Activated T-helper 1 cell treated with Interleukin-2 at 50 U/mL for 16 hours (primary cell): ENCODE measurements at regions not wholly inside any gene's neighbourhood (a gene's known extent, or its start where the extent isn't known, plus 50 kb on each side); places are given as distances from the start of the nearest gene placed in this dataset.
"Not testable (repeated sequence)": the region's sequence is repeated elsewhere in the genome, so short reads cannot be mapped to it uniquely, and the experiment has no call there.

ENCODE experiments used
- DNase-seq: peaks from one replicate; pipeline ENCODE4 v3.0.0-alpha.2; 2020; ENCODE audit warnings: low read depth

DNA sequence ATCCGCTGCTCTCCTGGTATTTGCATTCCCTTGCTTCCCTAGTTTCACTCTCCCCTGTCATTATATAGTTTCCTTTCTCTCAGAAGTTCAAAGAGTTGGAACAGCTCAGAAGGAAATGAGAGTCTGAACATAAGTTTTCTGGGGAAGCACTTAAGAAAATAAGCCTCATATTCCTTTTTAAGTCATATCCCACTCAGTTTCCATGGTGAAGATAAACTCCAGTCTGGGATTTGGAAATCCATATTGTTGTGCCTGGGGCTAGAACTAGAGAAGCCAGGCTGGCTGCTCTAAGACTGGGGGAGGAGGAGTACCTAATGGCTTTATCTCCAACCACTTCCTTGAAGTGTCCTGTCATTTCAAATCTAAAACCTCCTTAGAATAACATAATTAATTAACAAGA, 134.2 kb upstream of the ALCAM start:
- no peak for DNase-seq

DNA sequence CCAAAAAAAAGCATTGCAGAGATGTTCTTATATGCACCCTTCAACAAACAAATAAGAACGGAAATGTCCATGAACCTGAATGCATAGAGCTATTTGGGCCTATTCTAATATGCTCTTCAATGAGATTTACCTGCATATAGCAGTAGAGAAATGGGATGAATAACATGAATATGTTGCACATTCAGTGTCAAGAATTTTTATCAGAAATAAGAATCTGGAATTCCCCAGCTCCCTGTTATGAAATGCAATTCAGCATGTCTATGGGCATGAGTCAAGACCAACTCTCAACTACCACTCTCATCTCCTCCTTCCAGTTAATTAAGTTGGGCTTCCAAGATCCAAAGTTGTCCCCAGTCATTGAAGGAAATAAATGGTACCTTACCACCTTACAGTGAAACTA, 133.7 kb upstream of the ALCAM start:
- DNase-seq: no peak

DNA sequence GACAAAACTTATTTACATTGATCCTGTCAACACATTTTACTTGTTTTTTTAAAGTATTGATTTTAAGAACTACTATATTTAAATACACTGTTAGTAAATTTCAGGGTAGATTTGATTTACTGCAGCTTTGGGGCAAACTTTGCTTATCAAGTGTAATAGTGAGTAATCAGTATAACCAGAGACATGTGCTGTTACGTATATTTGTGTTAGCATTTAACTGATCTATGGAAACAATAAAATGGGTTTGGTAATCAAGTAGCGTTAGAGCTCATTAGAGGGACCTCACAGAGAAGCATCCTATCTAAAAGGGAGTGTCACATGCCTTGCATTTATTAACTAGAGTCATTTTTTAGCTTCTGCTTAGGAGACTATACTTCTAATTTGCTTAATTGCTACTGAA, 131.5 kb upstream of the ALCAM start:
- DNase-seq: no peak

DNA sequence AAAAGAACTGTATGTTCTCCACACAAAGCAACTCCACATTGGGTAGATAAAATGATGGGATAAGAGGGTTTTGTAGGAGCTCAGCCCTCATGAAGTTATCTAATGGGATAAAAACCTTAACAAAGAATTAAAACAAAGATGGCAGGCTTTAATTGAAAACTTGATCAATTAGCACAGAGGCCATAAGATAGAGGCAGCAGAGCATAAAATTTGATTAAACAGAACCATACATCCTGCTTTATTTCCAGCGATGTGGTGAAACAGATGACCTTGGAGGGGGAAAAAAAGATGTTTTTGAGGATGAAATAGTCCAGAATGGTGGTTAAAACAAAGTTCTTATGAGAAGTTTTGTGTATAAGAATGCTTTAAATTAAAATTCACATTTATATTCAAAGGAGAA, 130.9 kb upstream of the ALCAM start:
- no peak for DNase-seq

DNA sequence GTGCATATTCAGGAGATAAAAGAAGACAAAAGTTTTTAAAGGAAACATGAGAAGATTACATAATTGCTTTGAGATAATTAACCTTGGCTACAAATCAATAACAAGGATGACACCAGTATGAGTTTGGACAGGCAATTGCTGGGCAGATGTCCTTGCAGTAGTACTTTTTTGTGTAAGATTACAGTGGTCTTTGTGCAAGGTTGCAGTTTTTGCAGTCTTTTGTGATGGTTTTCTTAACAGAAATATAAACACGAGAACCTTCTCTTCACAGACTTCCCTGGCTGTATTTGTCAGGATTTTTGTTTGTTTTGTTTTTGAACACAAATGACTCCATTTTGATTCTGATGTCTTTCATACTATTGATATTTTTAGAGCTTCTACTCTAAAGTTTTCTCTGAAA, 128.3 kb upstream of the ALCAM start:
- no peak for DNase-seq

DNA sequence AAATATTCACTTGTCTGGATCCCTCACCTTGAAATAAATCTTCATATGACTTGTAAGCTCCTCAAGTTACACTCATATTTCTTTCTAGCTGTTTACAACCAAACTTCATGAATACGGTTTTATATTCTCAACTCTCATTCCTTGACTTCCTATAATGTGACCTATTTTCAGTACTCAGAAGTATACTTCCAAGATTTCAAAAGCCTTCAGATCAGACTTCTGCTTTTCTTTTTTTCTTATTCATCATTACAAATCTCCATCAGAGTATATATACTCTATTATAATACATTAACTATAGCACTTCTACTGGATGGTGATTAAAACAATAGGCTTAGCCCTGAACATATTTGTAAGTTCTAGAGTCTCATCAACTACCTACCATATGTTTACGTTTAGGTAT, 123.6 kb upstream of the ALCAM start:
- no peak for DNase-seq

GRCh38 chr3:105246536-105246935, 120.2 kb upstream of the ALCAM start:
- DNase-seq: no peak

GRCh38 chr3:105253225-105253624, 113.5 kb upstream of the ALCAM start:
- no peak for DNase-seq

- DNase-seq: no peak
Measured at GRCh38 chr3:105254154-105254553, 112.6 kb upstream of the ALCAM start.

DNA sequence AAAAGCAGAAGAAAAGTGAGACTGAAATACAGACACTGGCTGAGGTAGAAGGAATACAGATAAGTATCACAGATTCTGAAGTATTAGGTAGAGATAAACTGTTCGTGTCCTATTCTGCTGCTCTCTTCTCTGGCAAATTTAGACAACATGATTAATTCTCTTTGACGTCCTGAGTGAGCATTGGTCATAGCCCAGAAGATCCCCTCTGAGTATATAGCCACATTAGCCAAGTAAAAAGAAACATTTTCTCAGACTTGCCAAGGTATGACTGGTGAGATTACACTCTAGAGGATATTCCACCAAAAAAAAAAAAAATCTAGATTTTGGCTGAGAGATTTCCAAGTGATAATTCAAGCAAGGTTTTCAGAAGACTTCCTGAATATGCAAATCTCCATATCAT, 111.4 kb upstream of the ALCAM start:
- DNase-seq: no peak

DNA sequence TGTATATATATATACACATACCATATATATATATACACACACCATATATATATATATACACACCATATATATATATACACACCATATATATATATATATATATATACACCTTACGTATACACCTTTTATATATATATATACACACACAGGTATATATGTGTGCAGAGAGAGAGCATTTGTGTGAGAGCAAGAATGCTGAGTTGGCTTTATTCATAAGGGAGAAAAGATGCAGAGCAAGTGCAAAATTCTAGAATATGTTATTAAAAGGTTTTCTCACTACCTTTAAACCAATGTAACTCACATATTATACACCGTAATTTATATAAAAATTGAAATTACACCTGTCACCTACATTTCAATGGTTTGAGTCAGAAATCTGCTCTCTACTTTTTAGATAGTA, 107.2 kb upstream of the ALCAM start:
- DNase-seq: no peak

GRCh38 chr3:105260385-105260784, 106.3 kb upstream of the ALCAM start:
- no peak for DNase-seq

DNA sequence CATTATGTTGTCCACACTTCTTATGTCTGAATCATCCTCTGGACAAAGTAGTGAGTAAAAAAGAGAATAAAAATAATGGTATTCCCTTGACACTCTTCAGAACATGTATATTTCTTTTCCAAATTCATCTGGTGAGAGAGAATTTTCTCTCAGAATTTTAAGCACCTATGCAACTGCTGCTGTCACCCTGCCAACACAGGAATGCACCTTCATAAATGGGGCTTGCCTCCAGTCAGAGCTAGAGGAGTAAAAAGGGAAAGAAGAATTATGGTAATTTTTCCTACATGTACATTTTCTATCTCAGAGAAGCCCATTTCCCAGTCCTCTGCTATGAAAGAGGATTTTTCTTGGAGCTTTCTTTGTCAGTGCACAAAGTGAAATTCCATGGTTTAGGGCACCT, 92.2 kb upstream of the ALCAM start:
- no peak for DNase-seq

- no peak for DNase-seq
Measured at GRCh38 chr3:105274958-105275357, 91.8 kb upstream of the ALCAM start.

GRCh38 chr3:105277656-105278055, 89.1 kb upstream of the ALCAM start:
- no peak for DNase-seq

- no peak for DNase-seq
Measured at GRCh38 chr3:105278688-105279087, 88.0 kb upstream of the ALCAM start.

- no peak for DNase-seq
Measured at GRCh38 chr3:105281989-105282388, 84.7 kb upstream of the ALCAM start.

DNA sequence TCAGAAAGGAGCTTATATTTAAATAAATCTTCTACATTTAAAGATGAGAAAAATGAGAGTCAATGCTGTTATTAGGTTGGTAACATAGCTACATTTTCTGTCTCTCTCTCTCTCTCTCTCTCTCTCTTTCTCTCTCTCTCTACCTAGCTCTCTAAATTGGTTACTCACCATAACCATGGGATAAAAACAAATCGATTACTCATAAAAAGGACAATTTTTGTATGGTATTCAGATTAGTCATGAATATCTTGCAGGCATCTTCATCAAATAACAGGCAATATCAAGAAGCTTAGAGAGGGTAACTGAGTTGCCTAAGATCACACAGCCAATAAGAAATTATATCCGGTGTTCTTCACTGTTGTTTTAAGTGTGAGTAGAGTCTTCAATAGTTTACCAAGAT, 81.8 kb upstream of the ALCAM start:
- no peak for DNase-seq

GRCh38 chr3:105285653-105286241, 81.0 kb upstream of the ALCAM start:
- no peak for DNase-seq

- DNase-seq: no peak
Measured at GRCh38 chr3:105293441-105293840, 73.3 kb upstream of the ALCAM start.

DNA sequence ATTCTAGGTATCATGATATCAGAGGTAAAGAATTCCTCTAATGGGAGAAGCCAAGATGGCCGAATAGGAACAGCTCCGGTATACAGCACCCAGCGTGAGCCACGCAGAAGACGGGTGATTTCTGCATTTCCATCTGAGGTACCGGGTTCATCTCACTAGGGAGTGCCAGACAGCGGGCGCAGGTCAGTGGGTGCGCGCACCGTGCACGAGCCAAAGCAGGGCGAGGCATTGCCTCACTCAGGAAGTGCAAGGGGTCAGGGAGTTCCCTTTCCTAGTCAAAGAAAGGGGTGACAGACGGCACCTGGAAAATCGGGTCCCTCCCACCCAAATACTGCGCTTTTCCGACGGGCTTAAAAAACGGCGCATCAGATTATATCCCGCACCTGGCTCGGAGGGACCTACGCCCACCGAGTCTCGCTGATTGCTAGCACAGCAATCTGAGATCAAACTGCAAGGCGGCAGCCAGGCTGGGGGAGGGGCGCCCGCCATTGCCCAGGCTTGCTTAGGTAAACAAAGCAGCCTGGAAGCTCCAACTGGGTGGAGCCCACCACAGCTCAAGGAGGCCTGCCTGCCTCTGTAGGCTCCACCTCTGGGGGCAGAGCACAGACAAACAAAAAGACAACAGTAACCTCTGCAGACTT, 70.4 kb upstream of the ALCAM start:
- not testable (repeated sequence) for DNase-seq

DNA sequence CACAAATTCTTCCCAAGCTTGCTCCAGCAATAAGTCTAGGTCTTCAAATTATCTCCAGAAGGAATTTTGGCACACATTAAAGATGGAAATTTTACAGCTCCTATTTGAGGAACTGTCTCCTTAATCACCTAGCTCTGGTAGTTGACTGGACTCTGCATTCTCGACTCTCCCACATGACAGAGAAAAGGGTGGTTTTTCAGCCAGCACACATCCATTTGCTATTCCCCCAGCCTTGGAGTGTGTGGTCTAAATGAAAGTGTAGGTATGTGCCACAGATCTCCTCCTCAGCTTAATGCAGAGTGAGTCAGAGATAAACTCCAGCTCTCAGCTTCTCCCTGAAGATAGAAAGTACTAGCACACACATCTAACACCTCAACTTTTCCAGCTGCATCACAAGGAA, 62.2 kb upstream of the ALCAM start:
- DNase-seq: no peak

DNA sequence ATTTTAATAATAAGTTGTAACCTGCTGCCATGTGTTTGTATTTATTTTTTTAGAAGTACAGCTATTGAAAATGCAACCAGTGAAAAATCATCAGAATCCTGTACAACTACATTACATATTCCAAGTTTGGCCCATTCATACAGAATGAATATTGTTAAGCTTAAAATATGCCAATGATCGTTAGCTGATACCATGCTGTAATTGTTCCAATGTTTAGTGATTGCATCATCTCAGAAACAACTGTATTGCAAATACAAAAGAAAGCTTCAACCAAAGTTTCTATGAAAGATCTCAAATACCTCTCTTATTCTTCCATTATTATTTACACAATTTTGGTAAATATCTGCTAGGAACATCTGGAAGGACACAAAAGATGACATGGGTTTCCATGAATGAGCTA, 51.6 kb upstream of the ALCAM start:
- no peak for DNase-seq

- no peak for DNase-seq
Measured at GRCh38 chr3:105315815-105316214, 50.9 kb upstream of the ALCAM start.
